Uterus (tissue), 3 donors: ENCODE measurements at regions not wholly inside any gene's neighbourhood (a gene's known extent, or its start where the extent isn't known, plus 50 kb on each side); places are given as distances from the start of the nearest gene placed in this dataset.
A peak's percentile ranks its signal among the peaks of the same experiment; 100 is the strongest.

ENCODE experiments used
- DNase-seq, 2 donors: peaks; one replicate each; pipeline ENCODE4 v3.0.0-alpha.2; 2019 to 2020
- H3K27ac ChIP-seq, 2 donors: fragments of 200-600 bp; sonication (generic); 1 replicate in 1 of 2; 2 replicates in 1 of 2; pipeline ENCODE4 v1.5.1; 2016 to 2018
- H3K27me3 ChIP-seq, 2 donors: fragments of 200-600 bp; sonication (generic); one replicate each; pipeline ENCODE4 v1.5.1; 2018 to 2019; ENCODE audit warnings: control low read depth in 1 of 2
- H3K36me3 ChIP-seq, 2 donors: fragments of 200-600 bp; sonication (generic); one replicate each; pipeline ENCODE4 v1.5.1; 2019; ENCODE audit warnings: control low read depth in 1 of 2
- H3K4me1 ChIP-seq, 2 donors: fragments of 200-600 bp; sonication (generic); one replicate each; pipeline ENCODE4 v1.5.1; 2018 to 2019; ENCODE audit warnings: control low read depth in 1 of 2
- H3K4me3 ChIP-seq, 2 donors: fragments of 200-600 bp; sonication (generic); 1 replicate in 1 of 2; 2 replicates in 1 of 2; pipeline ENCODE4 v1.5.1; 2018 to 2019; ENCODE audit warnings: mild to moderate bottlenecking in 1 of 2
- H3K9me3 ChIP-seq, 2 donors: fragments of 200-600 bp; sonication (generic); one replicate each; pipeline ENCODE4 v1.5.1; 2019; ENCODE audit warnings: control low read depth in 1 of 2
- POLR2A ChIP-seq, 2 donors: fragments of 450-650 bp; IDR thresholded peaks; one replicate each; pipeline ENCODE4 v1.6.1; 2016; ENCODE audit warnings: antibody characterized with exemption in 2 of 2, mild to moderate bottlenecking in 1 of 2, moderate library complexity in 1 of 2
- intact Hi-C: fragments of 100-400 bp; cut with DNase I; formaldehyde crosslinking; loops from one replicate; pipeline ENCODE4 v1.15.1; 2023; ENCODE audit warnings: low total_unique reads
- TF ChIP-seq, protein P1 (sequence below), 4 experiments: fragments of 200-600 bp in 2 of 4; fragments of 450-650 bp in 2 of 4; sonication (generic) in 2 of 4; IDR thresholded peaks; one replicate each; pipeline ENCODE4 v1.5.1; 2016 to 2019; ENCODE audit warnings: antibody characterized with exemption in 4 of 4, mild to moderate bottlenecking in 2 of 4, moderate library complexity in 1 of 4
- donor health status: DM: yes; HTN: yes; CAD: no.

GRCh38 chr1:56200896-56201295 lies 378.5 kb downstream of the PLPP3 start:
- Histone ChIP-seq H3K4me3 (no peak overlapping the region), H3K9me3 (no peaks in the 10 kb centered on the region), H3K27me3 (no peaks in the 10 kb centered on the region), H3K36me3 (no peaks in the 10 kb centered on the region), H3K27ac (no peak overlapping the region), H3K4me1 (peaks cover 0 to 6% of the 10 kb centered on the region in 2 donors)
- DNase-seq, result peak in 1 of 2 donors; percentile 25
- TF ChIP-seq, protein P1, sequence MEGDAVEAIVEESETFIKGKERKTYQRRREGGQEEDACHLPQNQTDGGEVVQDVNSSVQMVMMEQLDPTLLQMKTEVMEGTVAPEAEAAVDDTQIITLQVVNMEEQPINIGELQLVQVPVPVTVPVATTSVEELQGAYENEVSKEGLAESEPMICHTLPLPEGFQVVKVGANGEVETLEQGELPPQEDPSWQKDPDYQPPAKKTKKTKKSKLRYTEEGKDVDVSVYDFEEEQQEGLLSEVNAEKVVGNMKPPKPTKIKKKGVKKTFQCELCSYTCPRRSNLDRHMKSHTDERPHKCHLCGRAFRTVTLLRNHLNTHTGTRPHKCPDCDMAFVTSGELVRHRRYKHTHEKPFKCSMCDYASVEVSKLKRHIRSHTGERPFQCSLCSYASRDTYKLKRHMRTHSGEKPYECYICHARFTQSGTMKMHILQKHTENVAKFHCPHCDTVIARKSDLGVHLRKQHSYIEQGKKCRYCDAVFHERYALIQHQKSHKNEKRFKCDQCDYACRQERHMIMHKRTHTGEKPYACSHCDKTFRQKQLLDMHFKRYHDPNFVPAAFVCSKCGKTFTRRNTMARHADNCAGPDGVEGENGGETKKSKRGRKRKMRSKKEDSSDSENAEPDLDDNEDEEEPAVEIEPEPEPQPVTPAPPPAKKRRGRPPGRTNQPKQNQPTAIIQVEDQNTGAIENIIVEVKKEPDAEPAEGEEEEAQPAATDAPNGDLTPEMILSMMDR (IDR thresholded peaks at IDR 0.05), result no peak
- no peak for TF ChIP-seq POLR2A (IDR thresholded peaks at IDR 0.05)
- intact Hi-C loops, result no loop called here

DNA sequence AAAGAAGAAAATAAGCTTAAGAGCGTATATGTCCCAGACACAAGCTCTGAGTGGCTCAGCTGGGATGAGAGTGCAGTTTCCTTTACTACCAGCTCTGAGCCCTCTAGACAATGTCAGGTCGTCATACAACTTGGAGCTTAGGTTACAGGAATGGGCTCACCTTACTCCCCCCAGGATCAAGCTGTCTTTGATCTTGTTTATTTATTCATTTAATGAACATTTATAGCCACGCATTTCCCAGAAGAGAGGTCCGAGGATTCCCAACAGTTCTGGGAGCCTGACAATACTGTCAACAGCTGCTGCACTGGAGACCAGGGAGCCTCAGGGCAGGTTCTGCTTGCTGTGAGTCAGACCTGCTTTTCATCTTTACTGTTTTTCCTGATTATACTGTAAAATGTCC lies 378.9 kb downstream of the PLPP3 start:
- Histone ChIP-seq H3K9me3 (no peaks in the 10 kb centered on the region), H3K4me1 (peaks cover 0 to 6% of the 10 kb centered on the region in 2 donors), H3K27me3 (no peaks in the 10 kb centered on the region), H3K36me3 (no peaks in the 10 kb centered on the region), H3K27ac (no peak overlapping the region), H3K4me3 (no peak overlapping the region)
- intact Hi-C loops, result no loop called here
- no peak for DNase-seq
- TF ChIP-seq, protein P1 (IDR thresholded peaks at IDR 0.05), result no peak

- DNase-seq, result no peak
- TF ChIP-seq, protein P1 (IDR thresholded peaks at IDR 0.05), result no peak
- no peak for TF ChIP-seq POLR2A (IDR thresholded peaks at IDR 0.05)
- Histone ChIP-seq H3K4me3 (no peak overlapping the region), H3K27me3 (no peaks in the 10 kb centered on the region), H3K4me1 (peaks cover 0 to 6% of the 10 kb centered on the region in 2 donors), H3K27ac (no peak overlapping the region), H3K9me3 (no peaks in the 10 kb centered on the region), H3K36me3 (no peaks in the 10 kb centered on the region)
- intact Hi-C loops, result no loop called here
Measured at GRCh38 chr1:56199956-56200355, 379.4 kb downstream of the PLPP3 start.

- Histone ChIP-seq H3K27me3 (no peaks in the 10 kb centered on the region), H3K27ac (no peak overlapping the region), H3K36me3 (no peaks in the 10 kb centered on the region), H3K4me1 (peaks cover 0 to 6% of the 10 kb centered on the region in 2 donors), H3K4me3 (no peak overlapping the region), H3K9me3 (no peaks in the 10 kb centered on the region)
- DNase-seq, result no peak
- no peak for TF ChIP-seq POLR2A (IDR thresholded peaks at IDR 0.05)
- TF ChIP-seq, protein P1 (IDR thresholded peaks at IDR 0.05), result no peak
- intact Hi-C loops, result no loop called here
Measured at GRCh38 chr1:56199061-56199460, 380.3 kb downstream of the PLPP3 start.

GRCh38 chr1:56197946-56198345 lies 381.4 kb downstream of the PLPP3 start:
- H3K36me3 ChIP-seq, result no peaks in the 10 kb centered on the region
- H3K4me3 ChIP-seq, result no peak overlapping the region
- no peaks in the 10 kb centered on the region for H3K27me3 ChIP-seq
- no peak for DNase-seq
- H3K4me1 ChIP-seq, result peaks cover 0 to 6% of the 10 kb centered on the region in 2 donors
- no peaks in the 10 kb centered on the region for H3K9me3 ChIP-seq
- TF ChIP-seq, protein P1 (IDR thresholded peaks at IDR 0.05), result no peak
- no peak for TF ChIP-seq POLR2A (IDR thresholded peaks at IDR 0.05)
- no peak overlapping the region for H3K27ac ChIP-seq
- intact Hi-C loops, result no loop called here
